ENCODE measurements at regions not wholly inside any gene's neighbourhood (a gene's known extent, or its start where the extent isn't known, plus 50 kb on each side); places are given as distances from the start of the nearest gene placed in this dataset.
"Not testable (repeated sequence)": the region's sequence is repeated elsewhere in the genome, so short reads cannot be mapped to it uniquely, and the experiment has no call there.

DNA sequence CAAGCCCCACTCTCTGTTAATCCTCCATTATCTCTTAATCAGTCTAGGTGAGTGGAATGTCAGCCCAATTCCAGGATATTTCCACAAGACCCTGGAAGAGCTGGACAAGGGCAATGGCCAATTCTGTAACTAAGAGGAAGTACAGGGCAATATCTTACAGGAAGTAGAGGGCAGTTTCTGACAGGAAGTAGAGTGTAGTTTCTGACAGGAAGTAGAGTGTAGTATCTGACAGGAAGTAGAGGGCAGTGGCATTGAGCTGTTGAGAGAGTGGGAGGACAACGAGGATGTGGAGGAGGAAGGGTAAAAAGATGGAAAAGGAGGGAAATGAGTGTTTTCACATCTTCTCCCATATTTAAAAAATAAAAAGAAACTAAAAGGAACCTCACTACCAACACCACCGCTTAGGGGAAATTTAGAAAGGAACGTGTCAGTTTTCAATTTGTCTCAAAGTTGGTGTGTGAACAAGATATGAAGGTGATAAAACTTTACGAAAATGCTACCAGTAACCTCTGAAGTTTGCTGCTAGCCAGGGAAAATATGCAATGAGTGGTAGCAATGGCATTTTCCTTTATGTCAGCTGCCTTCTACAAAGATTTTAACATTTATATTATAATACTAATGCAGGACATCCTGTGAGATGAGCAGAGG is 430.9 kb upstream of the HNRNPA3 start:
- DNase-seq (ENCODE audit: low read depth in 2 of 3, low spot score in 2 of 3): peak in 1 of 3 donors; percentile 6

DNA sequence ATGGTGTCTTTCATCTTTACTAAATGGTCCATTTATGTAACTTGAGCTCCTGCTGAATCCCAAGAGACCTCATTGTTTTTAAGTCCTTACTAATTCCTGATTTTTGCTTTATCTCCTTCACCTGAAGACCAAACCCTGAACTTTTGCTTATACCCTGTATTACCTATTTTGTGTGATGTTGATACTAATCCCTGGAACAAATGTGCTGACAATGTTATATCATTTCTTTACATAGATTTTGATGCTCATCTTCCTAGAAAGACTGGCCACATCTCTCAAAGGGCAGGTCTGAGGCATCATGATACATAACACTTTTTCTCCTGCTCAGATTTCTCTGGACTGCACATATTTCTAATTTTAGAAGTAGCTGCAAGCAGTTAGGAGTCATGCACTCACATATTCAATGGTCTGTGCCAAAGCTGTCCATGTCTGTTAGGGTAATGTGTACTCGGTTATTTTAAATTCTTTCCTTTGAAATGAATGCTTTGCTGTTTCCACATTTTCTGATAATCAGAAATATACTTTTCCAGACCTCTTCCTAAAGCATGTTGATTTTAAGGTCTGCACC is 427.9 kb upstream of the HNRNPA3 start:
- no peak for DNase-seq (ENCODE audit: low read depth in 2 of 3, low spot score in 2 of 3)

DNA sequence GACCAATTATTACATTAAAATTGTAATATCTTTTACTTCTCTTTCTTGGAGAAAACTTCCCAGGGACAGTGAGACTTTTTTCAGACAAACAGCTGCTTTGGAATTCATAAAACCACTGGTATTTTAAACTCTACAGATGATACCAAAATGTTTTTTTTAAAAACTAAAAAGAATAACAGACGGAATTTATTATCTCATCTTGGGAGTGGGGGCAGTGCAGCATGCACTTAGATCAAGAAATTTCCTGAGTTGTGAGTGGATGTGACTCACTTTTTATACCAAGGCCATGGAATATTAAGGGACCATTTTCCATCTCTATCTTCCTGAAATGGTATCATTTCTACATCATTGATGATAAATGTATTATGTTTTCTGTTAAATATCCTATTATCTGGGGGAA is 422.8 kb upstream of the HNRNPA3 start:
- DNase-seq (ENCODE audit: low read depth in 2 of 3, low spot score in 2 of 3): no peak

DNA sequence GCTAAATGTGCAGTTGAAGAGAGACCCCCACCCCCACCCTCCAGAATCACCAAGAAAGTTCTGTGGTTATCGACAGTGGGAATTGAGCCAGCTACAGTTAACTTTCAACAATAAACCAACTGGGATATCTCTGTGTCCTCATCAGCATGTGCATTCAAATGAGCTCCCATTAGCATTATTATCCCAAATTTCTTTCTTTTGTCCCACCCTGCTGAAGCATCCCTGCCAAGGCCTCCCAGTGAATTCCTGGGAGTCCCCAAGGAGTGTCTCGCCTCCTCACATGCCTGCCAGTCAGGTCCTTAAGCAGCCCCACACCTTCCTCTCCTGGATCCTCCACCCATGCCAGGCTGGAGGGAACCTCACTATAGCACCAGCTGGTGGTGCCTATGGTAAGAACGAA is 422.1 kb upstream of the HNRNPA3 start:
- no peak for DNase-seq (ENCODE audit: low read depth in 2 of 3, low spot score in 2 of 3)

DNA sequence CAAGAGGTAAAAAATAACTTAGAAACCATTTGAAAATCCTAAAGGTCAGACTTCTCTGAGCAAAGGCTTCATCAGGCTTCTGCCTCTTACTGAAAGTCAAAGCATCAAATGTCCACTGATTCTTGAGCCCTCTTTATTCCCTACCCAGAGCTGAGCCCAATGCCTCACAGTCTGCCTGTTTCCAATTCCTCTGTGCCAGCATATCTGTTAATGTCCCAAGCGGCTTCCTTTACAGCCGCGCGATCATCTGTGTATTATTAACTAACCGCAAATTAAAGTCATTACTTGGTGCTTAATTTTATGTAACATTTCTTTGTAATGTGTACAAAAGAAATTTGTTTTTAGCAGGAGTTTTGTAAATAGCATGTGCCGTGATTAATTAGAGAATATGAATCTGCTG is 418.8 kb upstream of the HNRNPA3 start:
- DNase-seq (ENCODE audit: low read depth in 2 of 3, low spot score in 2 of 3): no peak

DNA sequence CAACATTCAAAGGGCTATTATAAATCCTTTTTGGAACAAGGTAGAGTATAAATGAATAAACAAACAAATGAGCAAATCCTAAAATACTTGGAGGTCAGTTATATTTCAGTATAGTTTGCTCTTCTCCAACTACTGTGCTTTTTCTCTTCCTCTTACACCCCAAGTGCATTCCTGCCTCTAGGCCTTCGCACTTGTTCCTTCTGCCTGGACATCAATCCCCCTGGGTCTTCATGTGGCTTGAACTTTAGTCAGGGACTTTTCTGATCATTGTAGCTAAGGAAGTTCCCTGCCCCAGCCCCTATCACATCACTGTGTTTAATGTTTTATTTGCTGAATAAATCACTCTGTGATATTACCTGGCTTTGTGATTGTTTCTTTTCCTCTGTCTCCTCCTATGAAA is 418.2 kb upstream of the HNRNPA3 start:
- no peak for DNase-seq (ENCODE audit: low read depth in 2 of 3, low spot score in 2 of 3)

DNA sequence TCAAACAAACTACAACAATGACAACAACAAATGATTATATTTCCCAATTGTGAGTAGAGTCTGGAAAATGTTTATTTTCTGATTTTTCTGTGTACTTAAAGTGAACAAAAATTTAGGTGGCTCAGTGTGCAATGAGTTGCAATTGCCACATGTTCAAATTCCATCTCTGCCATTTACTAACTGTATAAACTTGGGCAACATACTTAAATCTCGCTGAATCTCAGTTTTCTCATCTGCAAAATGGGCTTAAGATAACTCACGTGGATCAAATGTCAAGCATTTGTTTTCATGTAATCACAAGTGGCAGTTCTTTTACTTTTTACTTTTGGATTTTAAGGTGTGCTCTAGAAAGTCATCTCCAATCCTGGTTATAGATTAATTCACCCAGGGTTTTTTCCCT is 416.8 kb upstream of the HNRNPA3 start:
- no peak for DNase-seq (ENCODE audit: low read depth in 2 of 3, low spot score in 2 of 3)

DNA sequence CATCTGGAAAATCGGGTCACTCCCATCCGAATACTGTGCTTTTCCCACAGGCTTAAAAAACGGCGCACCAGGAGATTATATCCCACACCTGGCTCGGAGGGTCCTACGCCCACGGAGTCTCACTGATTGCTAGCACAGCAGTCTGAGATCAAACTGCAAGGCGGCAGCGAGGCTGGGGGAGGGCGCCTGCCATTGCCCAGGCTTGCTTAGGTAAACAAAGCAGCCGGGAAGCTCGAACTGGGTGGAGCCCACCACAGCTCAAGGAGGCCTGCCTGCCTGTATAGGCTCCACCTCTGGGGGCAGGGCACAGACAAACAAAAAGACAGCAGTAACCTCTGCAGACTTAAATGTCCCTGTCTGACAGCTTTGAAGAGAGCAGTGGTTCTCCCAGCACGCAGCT is 415.9 kb upstream of the HNRNPA3 start:
- not testable (repeated sequence) for DNase-seq (ENCODE audit: low read depth in 2 of 3, low spot score in 2 of 3)

DNA sequence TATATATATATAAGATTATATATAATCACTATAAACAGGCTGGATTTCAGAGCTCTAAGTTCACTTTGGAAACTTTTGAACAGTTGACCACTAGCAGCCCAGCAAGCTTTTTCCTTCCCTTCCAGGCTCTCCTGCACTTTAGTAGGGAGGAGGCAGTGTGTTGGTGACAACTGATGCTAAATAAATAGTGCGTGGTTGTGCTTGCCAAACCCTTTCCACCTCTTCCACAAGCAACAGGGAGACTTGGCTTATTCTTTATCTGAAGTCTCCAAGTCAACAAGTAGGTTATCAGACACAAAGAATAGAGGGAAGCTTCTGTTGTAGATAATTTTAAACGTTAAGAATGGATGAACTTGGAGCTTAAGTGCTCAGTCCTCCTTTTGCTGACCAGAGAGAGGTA is 408.2 kb upstream of the HNRNPA3 start:
- no peak for DNase-seq (ENCODE audit: low read depth in 2 of 3, low spot score in 2 of 3)

DNA sequence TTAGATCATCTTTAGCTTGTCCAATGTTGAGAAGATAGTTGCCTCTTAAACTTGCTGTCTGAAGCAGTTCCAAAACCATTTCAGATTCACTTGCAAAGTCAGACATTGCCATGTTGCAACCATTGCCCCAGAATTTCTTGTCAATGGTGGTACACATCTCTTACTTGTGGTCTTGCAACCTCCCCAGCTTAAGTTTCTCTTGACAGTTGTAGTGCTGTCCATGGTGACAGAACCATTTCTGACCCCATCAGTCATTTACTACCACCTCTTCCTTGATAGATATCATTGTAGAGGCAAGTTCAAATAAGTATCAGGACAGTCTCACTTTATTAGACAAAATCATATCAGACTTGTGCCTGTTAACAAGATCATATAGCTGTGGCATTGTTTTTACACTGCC is 407.2 kb upstream of the HNRNPA3 start:
- no peak for DNase-seq (ENCODE audit: low read depth in 2 of 3, low spot score in 2 of 3)

DNA sequence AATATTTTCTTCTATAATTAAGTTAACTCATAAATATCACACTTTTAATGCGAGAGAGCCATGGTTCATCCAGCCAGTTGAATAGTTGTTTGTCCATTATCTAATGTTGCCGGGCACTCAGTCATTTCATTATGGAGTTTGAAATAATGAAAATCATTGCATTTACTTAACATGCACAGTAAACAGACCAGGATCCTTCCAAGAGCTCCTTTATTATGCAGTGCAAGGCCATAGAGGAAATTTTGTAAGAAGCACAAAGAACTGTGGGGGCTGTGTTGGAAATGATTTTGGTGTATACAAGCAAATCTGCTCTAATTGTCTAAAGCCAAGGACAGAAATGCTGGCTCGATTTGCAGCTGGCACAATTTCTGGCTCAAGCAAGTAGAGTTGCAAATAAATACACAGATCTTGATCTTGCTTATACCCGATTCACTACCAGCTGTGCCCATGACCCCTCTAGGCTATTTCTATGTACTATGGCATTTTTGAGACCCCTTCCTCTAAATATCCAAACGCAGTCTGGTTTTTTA is 400.3 kb upstream of the HNRNPA3 start:
- DNase-seq (ENCODE audit: low read depth in 2 of 3, low spot score in 2 of 3): no peak

DNA sequence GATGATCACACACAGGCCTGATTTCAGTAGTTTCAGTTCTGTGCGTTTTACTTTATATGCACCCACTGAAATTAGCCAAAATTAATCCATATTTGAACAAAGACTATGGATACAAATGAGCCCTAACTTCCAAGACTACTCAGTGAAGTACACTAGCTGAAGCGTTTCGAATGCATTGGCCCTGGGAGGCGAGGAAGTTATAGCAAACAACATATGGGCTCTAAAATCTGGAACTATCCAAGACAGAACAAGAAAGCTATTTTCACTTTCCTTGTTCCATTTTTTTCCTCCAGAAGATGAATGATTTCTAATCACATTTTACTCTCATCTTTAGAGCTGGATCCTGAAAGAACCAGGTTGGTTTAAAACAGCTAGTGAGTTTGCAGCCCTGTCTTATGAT is 399.4 kb upstream of the HNRNPA3 start:
- no peak for DNase-seq (ENCODE audit: low read depth in 2 of 3, low spot score in 2 of 3)

DNA sequence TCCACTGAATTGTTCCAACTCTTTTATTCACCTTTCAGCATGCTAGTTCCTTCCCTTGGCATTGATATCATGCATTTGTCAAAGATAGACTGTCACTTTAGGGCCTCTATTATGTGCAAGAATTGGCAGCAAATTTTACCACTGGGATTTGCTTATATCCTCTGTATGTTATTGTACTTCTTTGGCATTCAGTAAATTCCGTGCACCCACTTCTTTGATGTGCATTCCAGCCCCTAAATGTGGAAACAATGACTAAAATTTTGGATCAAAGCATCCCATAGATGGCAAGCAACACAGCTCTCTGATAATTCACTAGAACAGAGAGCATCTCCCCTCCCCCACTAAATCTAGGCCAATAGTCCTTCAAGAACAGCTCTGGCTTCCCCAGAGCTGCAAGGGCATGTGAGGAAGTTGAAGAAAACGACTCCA is 399.0 kb upstream of the HNRNPA3 start:
- DNase-seq (ENCODE audit: low read depth in 2 of 3, low spot score in 2 of 3): no peak

DNA sequence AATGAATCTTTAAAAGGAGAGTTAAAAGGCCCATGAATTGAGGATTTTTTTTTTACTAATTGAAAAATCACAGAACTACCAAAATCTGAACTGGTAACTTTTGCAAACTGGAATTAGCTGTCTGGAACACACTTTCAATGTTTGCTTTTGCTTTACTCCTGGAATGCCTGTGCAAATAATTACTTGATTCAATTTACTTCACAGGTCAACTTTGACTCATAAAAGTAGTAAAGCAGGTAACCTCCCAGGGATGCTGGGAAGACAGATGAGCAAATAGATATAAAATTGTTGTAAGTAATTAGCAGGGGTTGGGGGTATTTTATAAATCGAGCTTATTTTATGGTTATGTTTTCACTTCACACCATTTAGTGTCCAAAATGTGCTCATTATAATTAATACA is 398.3 kb upstream of the HNRNPA3 start:
- no peak for DNase-seq (ENCODE audit: low read depth in 2 of 3, low spot score in 2 of 3)

DNA sequence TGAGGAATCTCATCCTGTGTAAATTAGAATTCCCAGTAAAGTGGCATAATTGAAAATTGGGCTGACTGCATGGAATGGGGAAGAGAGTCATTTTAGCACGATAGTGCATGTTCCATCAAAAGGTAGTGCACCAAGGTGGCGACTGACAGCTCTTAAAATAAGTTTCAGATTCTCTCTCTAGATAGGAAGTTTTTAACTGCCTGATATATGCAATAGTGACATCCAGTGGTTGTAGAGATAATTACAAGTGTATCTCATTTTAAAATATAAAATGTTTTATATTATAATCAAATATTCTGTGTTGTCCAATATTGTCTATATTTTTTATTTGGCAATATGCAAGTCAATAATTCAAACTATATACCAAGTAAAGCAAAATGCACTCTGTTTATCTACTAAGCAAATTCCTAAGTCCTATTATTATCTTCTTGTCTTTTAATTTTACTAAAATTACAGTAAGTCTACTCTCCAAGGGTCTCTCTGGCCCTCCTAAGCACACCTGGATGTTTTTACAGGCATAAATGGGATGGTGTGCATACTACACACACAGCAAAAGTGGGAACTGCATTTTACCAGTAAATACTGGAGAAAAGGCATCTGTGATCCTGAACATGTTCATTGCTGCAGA is 397.7 kb upstream of the HNRNPA3 start:
- DNase-seq (ENCODE audit: low read depth in 2 of 3, low spot score in 2 of 3): peak in 2 of 3 donors; percentile 19 to 55

DNA sequence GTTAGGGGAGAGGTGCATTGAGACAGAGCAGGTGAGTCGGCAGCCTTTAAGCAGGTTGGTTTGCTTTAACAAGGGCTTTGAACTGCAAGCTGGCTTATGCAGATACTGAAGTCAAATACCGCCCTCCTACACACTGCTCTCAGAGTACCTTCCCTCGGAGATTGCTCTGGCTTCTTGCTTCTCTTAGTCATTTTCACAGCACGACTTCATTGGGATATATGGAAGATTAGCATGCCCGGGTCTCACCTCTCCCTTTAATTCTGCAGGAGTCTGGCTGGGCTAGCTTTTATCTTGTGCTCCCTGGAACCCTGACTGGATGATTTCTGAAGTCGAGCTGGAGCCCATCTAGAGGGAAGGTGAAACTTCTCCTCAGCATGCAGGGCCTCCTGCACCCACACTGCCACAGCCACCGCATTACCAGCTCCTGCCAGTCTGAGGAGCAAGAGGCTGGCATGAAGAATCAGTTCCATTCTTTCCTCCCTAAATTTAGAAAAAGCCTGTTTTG is 395.5 kb upstream of the HNRNPA3 start:
- DNase-seq (ENCODE audit: low read depth in 2 of 3, low spot score in 2 of 3): peak in 2 of 3 donors; percentile 11 to 36

DNA sequence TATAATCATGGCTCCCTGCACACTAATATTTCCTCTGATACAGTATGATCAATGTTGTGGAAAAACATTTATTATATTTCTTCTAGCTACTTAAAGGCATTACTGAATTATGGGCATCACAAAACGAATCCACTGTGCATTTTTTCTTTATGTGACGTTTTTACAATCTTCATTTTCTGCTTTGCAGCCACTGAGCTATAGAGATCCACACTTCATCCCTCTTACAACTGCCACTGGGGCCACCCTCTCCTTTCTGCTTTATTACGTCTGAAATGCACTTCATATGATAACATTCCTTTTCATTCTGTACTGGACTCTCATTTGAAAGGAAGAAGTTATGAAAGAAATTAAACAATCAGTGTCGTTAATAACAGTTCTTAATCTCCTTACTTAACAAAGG is 394.5 kb upstream of the HNRNPA3 start:
- no peak for DNase-seq (ENCODE audit: low read depth in 2 of 3, low spot score in 2 of 3)

DNA sequence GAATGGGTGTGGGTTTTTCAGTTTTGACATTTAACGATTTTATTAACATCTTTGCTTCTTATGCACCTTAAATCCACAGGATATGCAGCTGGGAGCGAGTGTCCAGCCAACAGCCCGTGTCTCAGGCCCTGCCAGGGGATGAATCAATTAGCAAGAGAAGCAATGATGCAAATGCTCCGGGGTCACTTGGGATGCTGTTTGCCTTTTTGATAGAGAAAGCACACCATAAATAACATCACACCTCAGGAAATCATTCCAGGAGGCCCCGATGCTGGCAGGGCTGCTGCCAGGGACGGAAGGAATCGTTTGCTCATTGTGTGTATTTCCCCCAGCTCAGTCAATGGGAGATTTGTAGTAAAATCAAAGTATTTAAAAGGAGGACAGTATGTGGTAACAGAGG is 394.0 kb upstream of the HNRNPA3 start:
- no peak for DNase-seq (ENCODE audit: low read depth in 2 of 3, low spot score in 2 of 3)

DNA sequence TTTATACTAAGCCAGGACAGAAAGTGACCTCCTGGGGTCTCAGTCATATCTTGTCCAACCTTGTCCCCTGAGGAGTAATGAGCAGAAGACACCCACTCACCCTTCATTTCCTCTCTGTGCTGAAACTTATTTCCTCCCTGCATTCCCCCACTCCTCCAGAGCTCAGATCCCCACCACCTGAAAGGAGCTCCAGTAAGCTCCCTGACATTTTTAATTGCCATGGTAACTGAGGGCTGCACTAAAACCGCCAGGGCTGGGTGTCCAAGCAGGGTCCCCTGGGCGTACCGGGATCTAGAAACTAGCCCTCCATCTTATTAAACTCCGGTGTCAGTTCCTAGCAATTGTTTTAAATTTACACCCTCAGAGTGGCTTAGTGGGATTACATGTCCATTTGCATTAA is 393.3 kb upstream of the HNRNPA3 start:
- DNase-seq (ENCODE audit: low read depth in 2 of 3, low spot score in 2 of 3): no peak

DNA sequence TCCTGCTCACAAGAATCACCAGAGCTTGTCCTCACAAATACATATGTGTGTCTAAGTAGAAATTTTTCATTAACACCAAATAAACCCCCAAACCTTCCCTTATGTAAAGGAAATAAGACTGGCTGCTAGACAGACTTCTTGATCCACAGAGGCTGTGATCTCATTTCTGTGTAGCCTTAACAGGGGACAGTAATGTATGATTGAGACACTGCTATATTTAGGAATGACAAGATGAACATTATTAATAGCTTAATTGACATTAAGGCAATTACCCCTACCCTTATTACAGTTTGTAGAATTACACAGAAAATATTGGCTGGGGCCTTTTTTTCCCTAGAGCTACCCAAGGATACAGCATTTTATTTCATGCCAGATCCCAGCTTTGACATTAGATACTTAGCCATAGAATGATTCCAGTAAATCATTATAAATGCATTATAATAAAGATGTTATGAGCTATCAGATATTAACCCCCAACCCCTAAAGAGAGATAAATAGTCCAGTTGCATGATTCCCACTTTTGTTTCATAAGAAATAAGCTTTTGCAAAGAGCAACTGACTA is 392.1 kb upstream of the HNRNPA3 start:
- DNase-seq (ENCODE audit: low read depth in 2 of 3, low spot score in 2 of 3): no peak

DNA sequence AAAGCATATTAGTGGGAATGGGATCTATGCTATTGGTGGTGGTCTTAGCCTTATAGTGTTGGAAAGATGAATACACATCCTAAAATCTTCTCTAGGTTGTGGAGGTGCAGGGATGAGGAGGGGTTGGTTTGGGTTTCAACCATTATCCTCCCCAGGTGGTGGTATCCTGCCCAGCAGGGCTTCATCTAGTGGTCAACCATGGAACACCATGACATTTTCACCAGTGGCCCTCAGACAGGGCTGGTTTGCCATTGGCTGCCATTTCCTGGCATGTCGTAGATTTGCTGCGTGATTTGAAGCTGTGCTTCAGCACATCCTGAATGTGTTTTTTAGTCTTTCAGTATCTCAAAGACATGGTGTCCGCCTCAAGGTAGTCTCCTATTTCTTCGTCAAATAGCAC is 391.2 kb upstream of the HNRNPA3 start:
- DNase-seq (ENCODE audit: low read depth in 2 of 3, low spot score in 2 of 3): no peak

DNA sequence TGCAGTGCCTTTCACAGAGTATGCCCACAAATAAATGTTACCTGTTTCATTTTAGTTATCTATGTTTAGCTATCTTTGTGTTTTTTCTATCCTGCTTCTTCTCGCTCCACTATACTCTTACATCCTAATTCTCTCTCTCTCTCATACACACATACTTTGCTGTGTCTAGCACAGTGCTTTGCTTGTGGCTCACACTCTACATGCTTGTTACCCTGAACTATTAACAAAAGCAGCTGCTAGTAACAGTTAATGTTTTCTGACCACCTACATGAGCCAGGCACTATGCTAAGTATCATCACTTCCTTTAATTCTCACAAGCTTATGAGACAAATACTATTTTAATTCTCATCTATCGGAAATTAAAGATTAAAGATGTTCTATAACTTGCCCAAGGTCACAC is 390.5 kb upstream of the HNRNPA3 start:
- no peak for DNase-seq (ENCODE audit: low read depth in 2 of 3, low spot score in 2 of 3)

All from hematopoietic multipotent progenitor cell (in vitro differentiated cells).